MM.1S (cell line): ENCODE measurements at regions not wholly inside any gene's neighbourhood (a gene's known extent, or its start where the extent isn't known, plus 50 kb on each side); places are given as distances from the start of the nearest gene placed in this dataset.

Experiments used
- EZH2 ChIP-seq: fragments of 300-600 bp; sonication (generic); optimal IDR thresholded peaks from 2 replicates; pipeline ENCODE3; 2017; ENCODE audit warnings: low read depth, mild to moderate bottlenecking, antibody characterized with exemption, low read length, mixed read lengths
- EZH2phosphoT487 ChIP-seq: fragments of 300-600 bp; sonication (generic); IDR thresholded peaks from 2 replicates; pipeline ENCODE4 v1.6.1; 2018; ENCODE audit warnings: antibody characterized with exemption, low read length
- TF ChIP-seq, protein P1 (sequence below): fragments of 300-600 bp; sonication (generic); IDR thresholded peaks from 2 replicates; pipeline ENCODE4 v1.5.1; 2016; ENCODE audit warnings: antibody characterized with exemption, low read length, mixed read lengths

GRCh38 chr9:3708751-3709150, 182.9 kb upstream of the RFX3 start:
- TF ChIP-seq, protein P1, sequence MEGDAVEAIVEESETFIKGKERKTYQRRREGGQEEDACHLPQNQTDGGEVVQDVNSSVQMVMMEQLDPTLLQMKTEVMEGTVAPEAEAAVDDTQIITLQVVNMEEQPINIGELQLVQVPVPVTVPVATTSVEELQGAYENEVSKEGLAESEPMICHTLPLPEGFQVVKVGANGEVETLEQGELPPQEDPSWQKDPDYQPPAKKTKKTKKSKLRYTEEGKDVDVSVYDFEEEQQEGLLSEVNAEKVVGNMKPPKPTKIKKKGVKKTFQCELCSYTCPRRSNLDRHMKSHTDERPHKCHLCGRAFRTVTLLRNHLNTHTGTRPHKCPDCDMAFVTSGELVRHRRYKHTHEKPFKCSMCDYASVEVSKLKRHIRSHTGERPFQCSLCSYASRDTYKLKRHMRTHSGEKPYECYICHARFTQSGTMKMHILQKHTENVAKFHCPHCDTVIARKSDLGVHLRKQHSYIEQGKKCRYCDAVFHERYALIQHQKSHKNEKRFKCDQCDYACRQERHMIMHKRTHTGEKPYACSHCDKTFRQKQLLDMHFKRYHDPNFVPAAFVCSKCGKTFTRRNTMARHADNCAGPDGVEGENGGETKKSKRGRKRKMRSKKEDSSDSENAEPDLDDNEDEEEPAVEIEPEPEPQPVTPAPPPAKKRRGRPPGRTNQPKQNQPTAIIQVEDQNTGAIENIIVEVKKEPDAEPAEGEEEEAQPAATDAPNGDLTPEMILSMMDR, result no peak
- TF ChIP-seq EZH2, result no peak
- TF ChIP-seq EZH2phosphoT487, result no peak
